Dendritic cell treated with granulocyte-macrophage colony-stimulating factor and Interleukin-4, amounts not matched to agents 40 ng/mL and 50 ng/mL, for 4 days (primary cell): ENCODE measurements at regions not wholly inside any gene's neighbourhood (a gene's known extent, or its start where the extent isn't known, plus 50 kb on each side); places are given as distances from the start of the nearest gene placed in this dataset.

Source experiments
- H3K27ac Mint-ChIP-seq: one replicate; pipeline ENCODE4 v1.8.0; 2022; ENCODE audit warnings: mild to moderate bottlenecking, mixed read lengths
- H3K27me3 Mint-ChIP-seq: one replicate; pipeline ENCODE4 v1.8.0; 2022; ENCODE audit warnings: mild to moderate bottlenecking, mixed read lengths
- H3K36me3 Mint-ChIP-seq: one replicate; pipeline ENCODE4 v1.8.0; 2022; ENCODE audit warnings: low read depth, mixed read lengths
- H3K4me1 Mint-ChIP-seq: one replicate; pipeline ENCODE4 v1.8.0; 2022; ENCODE audit warnings: low read depth, mixed read lengths
- H3K4me3 Mint-ChIP-seq: one replicate; pipeline ENCODE4 v1.8.0; 2022; ENCODE audit warnings: mild to moderate bottlenecking, moderate library complexity, mixed read lengths
- H3K9me3 Mint-ChIP-seq: one replicate; pipeline ENCODE4 v1.8.0; 2022; ENCODE audit warnings: mixed read lengths
- intact Hi-C: fragments of 100-400 bp; cut with micrococcal nuclease; formaldehyde crosslinking; loops from one replicate; pipeline ENCODE4 v1.15.0; 2022

- peaks cover 32% of the 10 kb centered on the region for H3K9me3 Mint-ChIP-seq
- no peak overlapping the region for H3K27ac Mint-ChIP-seq
- intact Hi-C loops, result no loop called here
These were observed 365.3 kb downstream of the TDRD15 start for GRCh38 chr2:21489080-21489479.

DNA sequence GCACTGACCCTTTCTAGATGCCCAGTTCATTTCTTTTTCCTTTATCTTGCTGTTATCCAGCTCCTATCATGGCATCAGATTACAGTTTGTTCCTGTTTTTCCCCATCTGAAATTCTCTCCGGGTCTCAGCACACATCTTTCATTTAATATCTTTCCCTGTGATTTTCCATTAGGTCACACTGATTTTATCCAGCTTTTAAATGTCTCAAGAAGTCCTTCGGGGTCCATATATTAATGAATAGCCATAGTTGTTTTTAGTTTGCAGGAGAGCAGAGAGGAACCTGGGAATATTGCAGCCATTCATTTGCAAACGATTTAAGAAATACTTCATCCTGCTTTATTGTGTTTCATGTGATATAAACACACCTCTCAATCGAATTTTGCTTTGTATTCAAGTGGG is 374.2 kb downstream of the TDRD15 start:
- Mint-ChIP-seq H3K4me1 (no peaks in the 10 kb centered on the region), H3K4me3 (no peak overlapping the region), H3K36me3 (no peaks in the 10 kb centered on the region), H3K27ac (no peak overlapping the region), H3K9me3 (peaks cover 9% of the 10 kb centered on the region), H3K27me3 (no peaks in the 10 kb centered on the region)
- intact Hi-C loops, result no loop called here

More at GRCh38 chr2:21489080-21489479, 365.3 kb downstream of the TDRD15 start:
- Mint-ChIP-seq H3K27me3 (no peaks in the 10 kb centered on the region), H3K4me1 (no peaks in the 10 kb centered on the region), H3K4me3 (no peak overlapping the region), H3K36me3 (no peaks in the 10 kb centered on the region)

- intact Hi-C loops, result no loop called here
- no peaks in the 10 kb centered on the region for H3K4me1 Mint-ChIP-seq
These were observed 376.7 kb downstream of the TDRD15 start for GRCh38 chr2:21500401-21500945.

GRCh38 chr2:21501376-21502027 is 377.7 kb downstream of the TDRD15 start:
- H3K27ac Mint-ChIP-seq, result no peak overlapping the region
- intact Hi-C loops, result no loop called here
- H3K4me1 Mint-ChIP-seq, result no peaks in the 10 kb centered on the region
- no peaks in the 10 kb centered on the region for H3K27me3 Mint-ChIP-seq
- no peak overlapping the region for H3K4me3 Mint-ChIP-seq
- H3K36me3 Mint-ChIP-seq, result no peaks in the 10 kb centered on the region
- peaks cover 9% of the 10 kb centered on the region for H3K9me3 Mint-ChIP-seq

More at GRCh38 chr2:21500401-21500945, 376.7 kb downstream of the TDRD15 start:
- H3K27ac Mint-ChIP-seq, result no peak overlapping the region
- peaks cover 9% of the 10 kb centered on the region for H3K9me3 Mint-ChIP-seq
- H3K36me3 Mint-ChIP-seq, result no peaks in the 10 kb centered on the region
- no peak overlapping the region for H3K4me3 Mint-ChIP-seq
- no peaks in the 10 kb centered on the region for H3K27me3 Mint-ChIP-seq

DNA sequence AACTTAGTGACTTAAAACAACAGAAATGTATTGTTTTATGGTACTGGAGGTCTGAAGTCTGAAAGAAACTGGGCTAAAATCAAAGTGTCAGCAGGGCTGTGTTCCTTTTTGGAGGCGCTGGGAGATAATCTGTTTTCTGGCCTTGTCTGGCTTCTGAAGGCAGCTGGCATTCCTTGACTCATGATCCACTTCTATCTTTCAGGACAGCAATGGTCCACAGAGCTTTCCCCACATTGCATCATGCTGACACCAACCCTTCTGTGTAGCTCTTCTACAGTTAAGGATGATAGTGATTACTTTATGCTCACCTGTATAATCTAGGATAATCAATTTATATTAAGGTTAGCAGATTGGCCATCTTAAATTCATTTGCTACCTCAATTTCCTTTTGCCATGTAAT is 392.1 kb downstream of the TDRD15 start:
- H3K4me1 Mint-ChIP-seq, result no peaks in the 10 kb centered on the region
- H3K4me3 Mint-ChIP-seq, result no peak overlapping the region
- no peaks in the 10 kb centered on the region for H3K36me3 Mint-ChIP-seq
- H3K9me3 Mint-ChIP-seq, result peaks cover 14% of the 10 kb centered on the region
- H3K27ac Mint-ChIP-seq, result no peak overlapping the region
- H3K27me3 Mint-ChIP-seq, result no peaks in the 10 kb centered on the region
- intact Hi-C loops, result no loop called here

GRCh38 chr2:21519412-21519811 is 395.6 kb downstream of the TDRD15 start:
- H3K4me3 Mint-ChIP-seq, result no peak overlapping the region
- H3K36me3 Mint-ChIP-seq, result no peaks in the 10 kb centered on the region
- no peaks in the 10 kb centered on the region for H3K27me3 Mint-ChIP-seq
- peaks cover 20% of the 10 kb centered on the region for H3K9me3 Mint-ChIP-seq
- intact Hi-C loops, result no loop called here
- no peak overlapping the region for H3K27ac Mint-ChIP-seq
- no peaks in the 10 kb centered on the region for H3K4me1 Mint-ChIP-seq

DNA sequence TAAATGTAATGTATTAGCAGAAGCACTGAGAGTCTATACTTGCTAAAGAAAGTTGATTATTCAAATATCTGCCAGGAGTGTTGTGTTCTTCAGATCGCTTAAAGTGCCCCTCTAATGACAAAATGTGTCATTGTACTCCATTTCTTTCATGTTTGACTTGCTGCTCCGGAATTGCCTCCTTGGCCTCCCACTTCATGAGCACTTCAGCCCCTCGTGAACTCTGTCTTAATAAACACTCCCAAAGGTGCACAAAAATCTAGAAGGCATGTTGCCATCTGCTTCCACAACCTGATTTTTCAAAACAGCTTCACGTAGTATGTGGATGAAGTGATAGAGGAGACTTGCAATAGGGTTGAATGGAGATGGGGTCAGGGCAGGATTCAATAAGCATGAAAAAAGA is 396.1 kb downstream of the TDRD15 start:
- Mint-ChIP-seq H3K4me1 (no peaks in the 10 kb centered on the region), H3K27me3 (no peaks in the 10 kb centered on the region), H3K36me3 (no peaks in the 10 kb centered on the region), H3K4me3 (no peak overlapping the region), H3K27ac (no peak overlapping the region), H3K9me3 (peaks cover 24% of the 10 kb centered on the region)
- intact Hi-C loops, result no loop called here

- intact Hi-C loops, result no loop called here
- H3K4me3 Mint-ChIP-seq, result no peak overlapping the region
- H3K36me3 Mint-ChIP-seq, result no peaks in the 10 kb centered on the region
- no peak overlapping the region for H3K27ac Mint-ChIP-seq
- H3K4me1 Mint-ChIP-seq, result no peaks in the 10 kb centered on the region
- H3K9me3 Mint-ChIP-seq, result peaks cover 41% of the 10 kb centered on the region
- no peaks in the 10 kb centered on the region for H3K27me3 Mint-ChIP-seq
These were observed 412.1 kb downstream of the TDRD15 start for GRCh38 chr2:21535826-21536225.

DNA sequence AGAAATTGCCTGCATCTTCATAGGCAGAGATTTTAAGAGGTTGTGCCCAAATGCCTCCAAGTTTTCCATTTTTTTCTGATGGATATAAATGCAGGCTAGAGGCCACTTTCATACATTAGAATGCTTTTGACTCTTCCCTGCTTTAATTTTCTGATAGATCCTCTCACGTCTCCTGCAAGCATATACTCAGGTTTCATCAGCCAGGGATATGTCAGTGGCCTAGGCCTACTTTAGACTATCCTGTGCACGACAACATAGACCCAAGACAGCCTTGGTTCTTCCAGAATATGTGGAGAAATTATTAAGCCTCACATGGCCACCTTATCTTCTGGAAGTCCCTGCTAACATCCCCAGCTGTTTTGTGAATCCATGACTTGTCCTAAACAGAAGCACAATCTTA is 415.9 kb downstream of the TDRD15 start:
- H3K4me3 Mint-ChIP-seq, result no peak overlapping the region
- no peaks in the 10 kb centered on the region for H3K27me3 Mint-ChIP-seq
- intact Hi-C loops, result no loop called here
- no peaks in the 10 kb centered on the region for H3K4me1 Mint-ChIP-seq
- H3K36me3 Mint-ChIP-seq, result no peaks in the 10 kb centered on the region
- peaks cover 33% of the 10 kb centered on the region for H3K9me3 Mint-ChIP-seq
- H3K27ac Mint-ChIP-seq, result no peak overlapping the region

DNA sequence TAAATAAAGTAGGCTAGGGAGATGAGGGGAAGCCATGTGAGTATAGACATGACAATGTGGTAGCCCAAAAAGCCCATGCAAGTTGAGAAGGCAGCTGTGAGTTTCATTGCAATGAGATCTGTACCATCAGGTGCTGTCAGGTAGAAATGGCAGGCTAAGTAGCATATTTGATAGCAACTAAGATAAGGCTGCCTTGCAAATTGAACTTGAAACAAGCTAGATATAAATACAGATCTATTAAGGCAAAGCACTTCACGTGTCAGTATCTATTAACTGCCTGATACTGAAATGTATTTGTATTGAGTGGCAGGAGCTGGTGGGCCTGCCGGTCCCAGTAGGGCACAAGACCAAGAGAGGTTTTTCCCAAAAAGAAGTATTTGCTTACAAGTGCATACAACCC is 419.9 kb downstream of the TDRD15 start:
- H3K27me3 Mint-ChIP-seq, result no peaks in the 10 kb centered on the region
- no peaks in the 10 kb centered on the region for H3K4me1 Mint-ChIP-seq
- H3K4me3 Mint-ChIP-seq, result no peak overlapping the region
- intact Hi-C loops, result no loop called here
- H3K9me3 Mint-ChIP-seq, result peaks cover under 1% of the 10 kb centered on the region
- H3K27ac Mint-ChIP-seq, result no peak overlapping the region
- no peaks in the 10 kb centered on the region for H3K36me3 Mint-ChIP-seq

DNA sequence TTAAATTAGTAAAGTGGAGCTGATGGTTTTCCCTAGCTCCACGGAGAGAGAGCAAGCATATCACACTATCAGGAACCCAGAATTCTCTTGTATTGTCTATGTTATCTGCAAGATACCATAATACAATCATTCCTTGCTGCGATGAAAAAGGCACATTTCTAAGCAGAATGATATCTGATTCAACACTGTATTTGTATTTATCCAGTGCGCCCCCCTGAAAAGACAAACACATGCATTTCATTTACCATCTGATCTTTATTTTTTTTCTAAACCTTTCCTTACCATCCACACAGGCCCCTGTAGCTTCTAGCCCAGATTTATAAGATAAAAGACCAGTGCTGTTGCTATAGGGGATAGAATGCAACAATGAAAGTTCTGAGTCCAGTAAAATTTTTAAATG is 420.6 kb downstream of the TDRD15 start:
- Mint-ChIP-seq H3K4me1 (no peaks in the 10 kb centered on the region), H3K4me3 (no peak overlapping the region), H3K9me3 (peaks cover 8% of the 10 kb centered on the region), H3K36me3 (no peaks in the 10 kb centered on the region), H3K27ac (no peak overlapping the region), H3K27me3 (no peaks in the 10 kb centered on the region)
- intact Hi-C loops, result no loop called here

DNA sequence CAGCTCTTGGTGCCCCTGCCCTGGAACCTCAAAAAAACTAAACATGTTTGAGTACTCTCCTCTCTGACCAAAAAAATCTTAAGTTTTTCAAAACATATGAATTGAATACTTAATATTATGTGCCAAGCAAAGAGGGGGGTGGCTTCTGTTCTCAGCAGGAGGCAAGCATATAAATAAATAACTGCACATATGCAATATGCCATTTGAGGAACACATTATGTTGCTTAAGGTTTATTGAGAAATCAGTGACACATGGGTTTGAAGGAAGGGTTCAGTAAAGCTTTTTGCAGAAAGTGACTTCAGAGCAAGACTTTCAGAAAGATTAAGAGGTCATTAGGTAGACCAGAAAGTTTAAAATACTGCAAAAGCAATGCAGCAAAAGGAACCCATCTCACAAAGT is 429.2 kb downstream of the TDRD15 start:
- Mint-ChIP-seq H3K9me3 (peaks cover 38% of the 10 kb centered on the region), H3K4me1 (no peaks in the 10 kb centered on the region), H3K27ac (no peak overlapping the region), H3K27me3 (no peaks in the 10 kb centered on the region), H3K36me3 (no peaks in the 10 kb centered on the region), H3K4me3 (no peak overlapping the region)
- intact Hi-C loops, result no loop called here

- intact Hi-C loops, result no loop called here
- no peaks in the 10 kb centered on the region for H3K36me3 Mint-ChIP-seq
- no peaks in the 10 kb centered on the region for H3K27me3 Mint-ChIP-seq
- no peaks in the 10 kb centered on the region for H3K4me1 Mint-ChIP-seq
- H3K27ac Mint-ChIP-seq, result no peak overlapping the region
- H3K4me3 Mint-ChIP-seq, result no peak overlapping the region
- peaks cover 23% of the 10 kb centered on the region for H3K9me3 Mint-ChIP-seq
These were observed 435.6 kb downstream of the TDRD15 start for GRCh38 chr2:21559351-21559750.

DNA sequence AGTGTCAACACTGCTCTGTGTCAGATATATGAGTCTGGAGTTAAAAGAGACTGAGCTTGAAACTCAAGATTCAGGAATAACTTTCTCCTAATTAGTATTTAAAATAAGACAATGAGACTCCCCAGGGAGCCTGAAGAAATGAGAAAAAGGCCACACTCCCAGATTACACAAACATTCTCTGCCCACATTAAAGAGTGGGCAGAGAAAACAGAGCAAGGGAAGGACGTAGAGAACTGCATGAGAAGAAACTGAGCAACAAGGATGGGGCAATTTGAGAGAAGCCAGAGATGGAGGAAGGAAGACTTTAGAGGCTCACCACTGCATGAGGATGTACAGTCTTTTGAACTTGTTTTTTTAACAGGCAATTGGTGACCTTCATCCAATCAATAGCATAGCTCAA is 438.2 kb downstream of the TDRD15 start:
- no peak overlapping the region for H3K27ac Mint-ChIP-seq
- no peaks in the 10 kb centered on the region for H3K27me3 Mint-ChIP-seq
- no peak overlapping the region for H3K4me3 Mint-ChIP-seq
- H3K9me3 Mint-ChIP-seq, result peaks cover 17% of the 10 kb centered on the region
- H3K36me3 Mint-ChIP-seq, result no peaks in the 10 kb centered on the region
- no peaks in the 10 kb centered on the region for H3K4me1 Mint-ChIP-seq
- intact Hi-C loops, result no loop called here

DNA sequence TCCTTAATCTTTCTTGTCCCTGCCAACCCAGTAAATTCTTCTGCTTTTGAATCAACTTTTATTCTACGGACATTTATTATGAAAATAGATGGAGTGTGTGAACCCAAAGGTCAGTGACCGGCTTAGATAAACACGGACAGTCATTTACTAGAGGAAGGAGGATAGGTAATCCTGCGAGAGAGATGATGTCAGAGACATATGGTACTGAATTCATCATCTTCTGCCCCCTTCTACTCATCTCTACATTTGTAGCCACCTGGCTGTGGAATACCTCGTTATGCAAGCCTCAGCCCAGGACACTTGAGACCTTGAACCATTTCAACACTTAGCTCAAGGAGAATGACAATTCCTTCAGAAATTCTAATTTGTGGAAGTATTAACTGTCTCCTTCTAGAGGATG is 443.6 kb downstream of the TDRD15 start:
- Mint-ChIP-seq H3K4me3 (no peak overlapping the region), H3K4me1 (no peaks in the 10 kb centered on the region), H3K36me3 (no peaks in the 10 kb centered on the region), H3K27ac (no peak overlapping the region), H3K9me3 (peaks cover 10% of the 10 kb centered on the region), H3K27me3 (no peaks in the 10 kb centered on the region)
- intact Hi-C loops, result no loop called here
